Hepatic stellate cell (primary cell): ENCODE measurements at regions not wholly inside any gene's neighbourhood (a gene's known extent, or its start where the extent isn't known, plus 50 kb on each side); places are given as distances from the start of the nearest gene placed in this dataset.

Source experiments
- DNase-seq: peaks from one replicate; pipeline ENCODE4 v3.0.0; 2011; ENCODE audit warnings: low spot score

DNA sequence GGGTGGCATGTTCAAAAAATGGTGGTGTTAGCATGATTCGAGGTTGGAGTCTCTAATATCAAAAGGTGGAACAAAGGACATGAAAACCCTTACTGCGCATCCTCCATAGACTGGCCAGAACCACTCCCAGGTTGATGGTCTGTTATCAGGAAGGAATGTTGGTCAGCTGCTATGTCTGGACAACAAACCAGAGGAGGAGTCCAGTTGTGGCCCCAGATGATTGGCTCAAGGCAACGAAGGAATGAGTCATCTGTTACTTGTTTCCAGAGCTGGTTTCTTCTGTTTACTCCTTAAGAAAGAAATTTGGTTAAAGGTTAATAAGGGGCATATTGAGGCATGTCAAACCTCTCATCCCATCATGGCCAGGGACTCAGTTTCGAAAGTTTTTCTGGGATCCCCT lies 56.8 kb upstream of the GRIA4 start:
- DNase-seq = no peak

DNA sequence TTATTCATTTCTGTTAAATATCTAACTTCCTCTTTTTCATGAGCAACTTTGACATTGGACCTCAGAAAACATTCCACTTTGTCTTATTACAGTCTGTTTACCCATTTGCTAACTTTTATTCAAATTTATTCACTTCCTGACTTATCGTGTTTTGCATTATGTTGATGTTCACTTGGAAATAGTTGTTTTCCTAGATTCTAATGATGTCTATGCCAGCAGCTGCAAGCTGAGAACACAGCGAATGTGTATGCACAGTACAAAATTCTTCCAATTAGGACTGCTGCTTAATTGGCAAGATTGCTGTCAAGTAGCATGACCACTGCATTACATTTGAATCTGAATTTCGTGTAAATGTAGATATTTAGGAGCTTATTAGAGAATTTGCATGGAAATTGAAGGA lies 61.5 kb upstream of the GRIA4 start:
- DNase-seq = no peak

DNA sequence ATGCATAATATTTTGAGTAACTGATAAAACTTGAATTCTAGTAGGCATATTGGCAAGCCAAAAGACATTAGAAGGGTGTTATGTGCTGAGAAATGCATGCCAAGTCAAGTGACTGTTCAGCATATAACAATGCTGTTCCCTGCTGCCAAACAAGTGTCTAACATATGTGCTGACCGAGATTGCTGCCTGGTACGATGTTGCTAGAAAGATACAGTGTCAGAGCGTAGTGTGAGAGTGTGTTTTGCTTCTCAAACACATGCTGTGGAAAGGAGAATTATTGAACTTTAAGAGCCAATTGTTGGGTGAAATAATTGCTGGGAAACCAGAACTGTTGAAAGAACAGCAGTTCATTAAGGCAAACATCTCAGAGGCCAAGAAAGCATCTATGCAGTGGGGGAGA lies 71.3 kb upstream of the GRIA4 start:
- DNase-seq = no peak

DNA sequence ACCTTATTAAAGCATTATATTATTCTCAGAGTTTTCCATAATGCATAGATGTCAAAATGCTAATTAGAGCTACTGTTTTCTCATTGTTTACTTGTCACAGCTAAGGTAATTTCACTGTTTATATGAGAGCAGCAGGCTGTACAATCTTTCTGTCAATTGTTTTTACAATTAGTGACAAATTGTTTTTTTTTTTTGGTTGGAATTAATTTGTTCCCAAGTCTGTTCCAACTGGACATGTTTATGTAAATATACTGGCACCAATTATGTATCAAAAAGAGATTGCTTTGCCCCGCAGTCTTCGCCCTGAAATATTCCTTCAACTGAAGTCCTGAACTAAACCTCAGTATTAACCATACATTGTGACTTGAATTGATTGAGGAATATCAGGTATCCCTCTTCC lies 72.3 kb upstream of the GRIA4 start:
- no peak for DNase-seq

DNA sequence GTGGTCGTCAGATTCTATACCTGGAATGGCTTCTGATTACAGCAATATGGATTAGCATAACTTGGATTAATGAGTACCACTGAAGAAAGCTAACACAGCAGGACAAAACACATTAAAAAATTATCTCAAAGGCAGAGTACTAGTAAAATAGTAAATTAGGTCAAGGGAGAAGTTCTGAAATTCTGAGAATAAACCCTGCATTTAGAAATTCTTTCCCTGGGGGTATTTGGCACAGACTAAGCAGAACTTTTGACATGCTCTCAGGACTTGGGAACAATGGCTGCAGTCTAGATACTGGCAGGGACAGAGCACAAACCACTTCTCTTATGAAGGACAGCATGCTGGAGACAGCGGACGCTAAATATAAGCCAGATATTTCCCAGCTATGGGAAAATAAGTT lies 85.6 kb upstream of the GRIA4 start:
- no peak for DNase-seq

DNA sequence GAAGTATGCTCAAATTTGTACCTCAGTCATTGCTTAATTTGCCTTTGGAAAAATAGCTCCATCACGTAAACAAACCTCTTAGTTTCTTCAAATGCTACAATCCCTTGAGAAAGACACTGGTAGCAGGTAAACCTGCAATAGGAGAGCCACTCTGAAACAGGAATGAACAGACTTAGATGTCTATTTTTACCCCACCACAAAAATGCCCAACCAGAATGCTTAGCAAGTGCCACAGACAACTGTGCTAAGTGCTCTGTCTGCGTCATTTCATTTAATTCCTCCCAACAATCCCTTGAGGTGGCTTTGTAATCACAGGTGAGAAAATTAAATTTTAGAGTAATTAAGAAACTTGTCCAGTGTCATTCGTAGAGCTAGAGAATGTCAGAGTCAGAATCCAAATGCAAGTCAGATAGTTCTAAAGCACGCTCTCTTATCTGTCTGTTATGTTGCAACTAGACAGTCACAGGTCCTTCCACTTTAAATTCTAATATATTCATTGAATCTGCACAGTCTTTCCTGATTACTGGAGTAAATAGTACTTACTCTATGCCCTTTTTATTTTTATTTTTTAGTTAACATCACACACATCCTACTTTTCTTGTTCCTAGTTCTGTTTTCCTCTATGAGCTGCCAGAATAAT lies 89.0 kb upstream of the GRIA4 start:
- DNase-seq = no peak

DNA sequence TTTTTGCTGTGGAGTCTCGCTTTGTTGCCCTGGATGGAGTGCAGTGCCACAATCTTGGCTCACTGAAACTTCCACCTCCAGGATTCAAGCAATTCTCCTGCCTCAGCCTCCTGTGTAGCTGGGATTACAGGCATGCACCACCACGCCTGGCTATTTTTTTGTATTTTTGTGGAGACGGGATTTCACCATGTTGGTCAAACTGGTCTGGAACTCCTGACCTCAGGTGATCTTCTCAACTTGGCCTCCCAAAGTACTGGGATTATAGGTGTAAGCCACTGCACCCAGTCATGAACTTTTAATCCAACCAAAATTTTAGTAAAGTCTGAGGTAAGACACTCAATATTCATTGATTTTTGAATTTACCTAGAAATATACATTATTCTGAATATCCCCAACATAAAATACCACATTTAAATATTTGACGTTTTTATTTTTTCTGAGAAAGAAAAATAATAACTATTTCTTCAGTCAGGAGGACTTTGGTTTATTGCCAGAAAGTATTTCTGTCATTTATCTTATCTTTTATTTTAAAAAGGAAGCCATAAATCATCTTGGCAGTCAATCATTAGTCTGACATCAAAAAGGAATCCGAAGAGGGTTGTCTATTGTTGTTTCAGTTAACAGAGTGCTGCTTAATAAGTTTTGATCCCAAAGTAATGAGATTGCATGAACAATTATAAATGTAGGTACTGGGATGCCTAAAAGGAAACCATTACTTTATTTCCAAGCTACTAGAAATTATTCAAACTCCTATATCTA lies 102.2 kb upstream of the GRIA4 start:
- no peak for DNase-seq

DNA sequence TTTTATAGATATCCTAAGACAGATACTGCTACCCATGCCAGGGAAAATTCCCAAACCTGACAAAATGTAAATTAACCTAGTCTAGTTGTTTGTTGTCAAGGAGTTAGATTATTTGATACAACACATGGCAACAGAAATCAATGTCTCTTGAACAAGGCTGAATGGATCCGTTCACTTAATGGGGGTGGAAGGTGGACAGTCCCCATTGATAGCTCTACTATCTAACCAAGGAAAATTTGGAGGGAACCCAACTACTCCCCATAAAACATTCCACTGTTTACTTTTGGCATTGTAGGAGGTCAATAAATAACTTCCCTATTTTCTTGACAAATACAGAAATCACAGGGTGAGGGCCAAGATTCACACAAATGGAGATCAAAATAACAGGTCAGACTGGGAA lies 117.9 kb upstream of the GRIA4 start:
- DNase-seq = no peak

DNA sequence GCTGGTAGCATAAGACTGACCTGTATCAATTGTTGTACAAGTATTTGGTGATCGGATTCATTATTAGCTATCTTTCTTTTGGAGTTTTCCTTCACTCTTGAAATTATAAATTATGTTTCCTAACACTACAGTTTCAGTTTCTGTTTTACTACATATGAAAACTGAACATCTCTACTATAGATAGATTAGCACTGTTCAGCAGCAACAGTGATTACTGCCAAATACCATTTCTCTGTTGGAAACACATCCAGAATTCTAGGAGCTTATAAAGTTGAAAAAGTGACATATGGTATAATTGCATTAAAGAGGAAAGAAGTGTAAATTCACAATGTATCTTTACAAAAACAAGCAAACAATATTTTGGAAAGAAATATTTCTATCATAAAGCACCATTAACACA lies 118.5 kb upstream of the GRIA4 start:
- DNase-seq = no peak

DNA sequence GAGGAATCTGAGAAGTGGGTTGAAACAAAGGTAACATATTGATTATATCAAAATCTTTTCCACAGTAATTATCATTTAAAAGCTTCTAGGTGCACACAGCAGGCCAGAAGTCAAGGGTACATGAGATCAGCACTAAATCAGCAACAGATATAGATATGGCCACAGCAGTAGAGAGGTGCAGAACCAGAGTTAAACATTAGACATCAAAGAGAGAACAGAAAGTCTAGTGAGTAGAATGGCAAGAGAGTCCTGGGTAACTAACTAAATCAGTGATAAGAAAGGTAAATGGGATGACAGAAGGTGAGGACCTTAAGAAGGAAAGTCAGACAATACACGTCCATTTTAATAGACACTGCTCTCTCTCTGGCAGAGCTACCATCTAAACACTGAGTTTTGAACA lies 119.5 kb upstream of the GRIA4 start:
- DNase-seq = no peak

DNA sequence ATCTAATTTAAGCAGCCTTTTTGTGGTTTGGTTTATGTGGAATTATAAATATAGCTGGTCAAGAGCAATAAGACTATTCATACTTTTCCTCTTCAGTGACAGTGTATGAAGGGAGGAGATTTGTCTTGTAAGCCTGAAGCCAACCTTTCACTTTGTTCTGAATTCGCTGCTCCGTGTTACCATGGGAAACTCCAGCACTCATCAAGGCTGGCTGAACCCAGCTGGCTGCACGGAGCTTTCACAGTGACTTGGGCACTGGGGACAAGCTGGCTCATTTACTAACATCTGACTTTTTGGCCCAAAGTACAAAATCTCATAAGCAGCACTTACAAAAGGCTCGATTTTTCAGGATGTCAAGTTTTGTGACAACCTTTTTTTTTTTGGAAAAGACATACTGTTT lies 120.4 kb upstream of the GRIA4 start:
- DNase-seq = no peak

DNA sequence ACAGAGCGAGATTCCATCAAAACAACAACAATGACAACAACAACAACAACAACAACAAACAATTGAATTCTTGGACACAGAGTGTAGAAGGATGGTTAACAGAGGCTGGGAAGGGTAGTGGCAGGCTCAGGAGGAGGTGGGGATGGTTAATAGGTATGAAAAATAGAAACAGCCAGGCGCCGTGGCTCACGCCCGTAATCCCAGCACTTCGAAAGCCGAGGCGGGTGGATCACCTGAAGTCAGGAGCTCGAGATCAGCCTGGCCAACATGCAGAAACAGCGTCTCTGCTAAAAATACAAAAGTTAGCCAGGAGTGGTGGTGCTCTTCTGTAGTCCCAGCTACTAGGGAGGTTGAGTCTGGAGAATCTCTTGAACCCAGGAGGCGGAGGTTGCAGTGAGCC lies 122.9 kb upstream of the GRIA4 start:
- no peak for DNase-seq

DNA sequence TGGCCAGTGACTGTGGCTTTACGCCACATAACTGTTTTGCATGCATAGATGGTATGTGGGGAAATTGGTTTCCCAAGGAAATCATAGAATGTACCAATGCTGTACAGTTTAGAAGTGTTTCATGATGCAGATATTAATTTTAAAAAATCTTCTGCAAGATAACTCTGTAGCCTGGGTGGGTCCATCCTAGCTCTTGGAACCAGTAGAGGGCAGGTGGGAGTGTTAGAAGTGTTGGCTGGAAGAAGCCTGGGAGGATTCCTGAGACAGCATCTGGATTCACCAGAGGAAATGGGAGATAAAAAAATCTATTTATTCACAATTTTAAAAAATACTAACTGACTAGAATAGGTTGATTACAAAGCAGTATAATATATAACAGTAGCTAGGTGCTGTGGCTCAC lies 139.9 kb upstream of the GRIA4 start:
- DNase-seq = no peak

DNA sequence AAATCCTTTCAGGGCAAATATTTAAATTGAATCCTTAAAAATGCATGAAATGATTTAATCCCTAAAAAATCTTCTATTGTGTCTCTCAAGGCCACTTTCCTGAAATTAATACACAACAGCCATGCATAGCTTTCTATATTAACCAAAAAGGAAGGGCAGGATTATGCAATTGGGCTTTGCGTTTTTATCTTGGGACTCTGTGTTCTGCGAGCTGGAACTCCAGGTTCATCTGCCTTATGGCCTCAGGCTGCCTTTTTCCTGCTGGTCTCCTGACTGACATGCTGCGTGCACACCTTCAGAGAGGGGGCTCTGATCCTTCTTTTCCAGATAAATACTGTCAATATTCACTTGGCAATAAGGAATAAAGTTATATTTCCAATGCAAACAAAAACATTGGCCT lies 141.7 kb upstream of the GRIA4 start:
- DNase-seq = no peak

DNA sequence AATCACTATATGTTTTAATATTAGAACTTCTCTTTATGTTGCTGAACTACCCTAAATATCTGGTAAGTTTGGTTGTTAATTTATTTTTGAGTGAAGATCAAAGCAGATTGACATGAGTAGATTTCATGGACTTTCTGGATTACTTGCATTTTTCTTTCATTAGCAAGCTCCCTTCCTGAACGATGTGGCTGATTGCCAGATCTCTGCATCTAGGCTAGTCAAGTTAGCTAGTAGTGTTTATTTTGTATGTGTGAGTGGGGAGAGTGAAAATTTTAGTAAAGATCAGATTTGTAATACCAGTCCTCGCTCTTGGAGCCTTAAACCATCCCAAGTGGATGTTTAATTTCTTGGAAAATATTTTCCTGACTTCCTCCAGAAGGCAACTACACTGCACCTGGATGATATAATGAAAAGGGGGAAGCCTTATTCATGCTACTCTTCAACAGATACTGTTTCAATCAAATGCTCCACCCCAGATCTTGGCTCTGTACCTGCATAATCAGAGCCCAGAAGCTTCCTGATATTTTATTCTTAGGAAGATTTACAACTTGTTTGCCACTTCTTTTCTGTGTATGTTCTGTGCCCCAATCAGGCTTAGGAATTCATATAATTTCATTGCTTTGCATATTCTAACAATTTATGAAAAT lies 143.2 kb upstream of the GRIA4 start:
- peak; percentile 6 for DNase-seq

DNA sequence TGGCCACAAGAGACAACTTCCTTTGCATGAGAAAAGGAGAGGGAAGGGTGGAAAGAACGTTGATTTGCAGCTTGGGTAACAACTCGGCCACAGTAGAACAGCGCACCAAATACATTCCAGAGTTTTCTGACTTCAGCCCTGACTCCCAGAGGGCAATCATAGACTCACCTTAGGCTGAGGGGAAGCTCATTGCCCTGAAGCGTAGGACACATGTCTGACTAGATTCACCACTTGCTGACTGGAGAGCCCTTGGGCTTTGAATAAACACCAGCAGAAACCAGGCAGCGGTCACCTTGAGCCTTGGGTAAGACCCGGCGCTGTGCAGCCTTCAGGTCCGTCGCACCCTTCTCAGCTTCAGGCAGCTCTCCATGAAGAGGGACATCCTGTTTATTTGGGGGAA lies 151.8 kb upstream of the GRIA4 start:
- no peak for DNase-seq

DNA sequence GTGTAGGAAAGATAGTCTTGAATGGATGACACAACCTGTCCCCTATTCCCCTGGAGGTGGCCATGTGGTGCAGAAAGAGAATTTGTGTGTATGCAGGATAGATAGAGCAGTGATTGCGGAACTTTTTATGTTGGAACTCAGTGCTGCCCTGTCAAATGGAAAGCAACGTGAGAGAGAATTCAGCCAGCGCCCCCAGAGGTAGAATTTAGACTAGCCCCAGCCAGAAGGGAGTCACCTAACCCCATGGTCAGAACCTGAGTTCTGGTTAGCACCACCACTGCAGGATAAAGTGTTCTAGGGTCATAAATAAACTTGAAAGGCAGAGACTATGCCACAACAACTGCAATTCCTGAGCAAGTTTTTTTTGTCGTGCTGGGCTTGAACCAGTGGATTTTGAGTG lies 152.9 kb upstream of the GRIA4 start:
- DNase-seq = no peak

DNA sequence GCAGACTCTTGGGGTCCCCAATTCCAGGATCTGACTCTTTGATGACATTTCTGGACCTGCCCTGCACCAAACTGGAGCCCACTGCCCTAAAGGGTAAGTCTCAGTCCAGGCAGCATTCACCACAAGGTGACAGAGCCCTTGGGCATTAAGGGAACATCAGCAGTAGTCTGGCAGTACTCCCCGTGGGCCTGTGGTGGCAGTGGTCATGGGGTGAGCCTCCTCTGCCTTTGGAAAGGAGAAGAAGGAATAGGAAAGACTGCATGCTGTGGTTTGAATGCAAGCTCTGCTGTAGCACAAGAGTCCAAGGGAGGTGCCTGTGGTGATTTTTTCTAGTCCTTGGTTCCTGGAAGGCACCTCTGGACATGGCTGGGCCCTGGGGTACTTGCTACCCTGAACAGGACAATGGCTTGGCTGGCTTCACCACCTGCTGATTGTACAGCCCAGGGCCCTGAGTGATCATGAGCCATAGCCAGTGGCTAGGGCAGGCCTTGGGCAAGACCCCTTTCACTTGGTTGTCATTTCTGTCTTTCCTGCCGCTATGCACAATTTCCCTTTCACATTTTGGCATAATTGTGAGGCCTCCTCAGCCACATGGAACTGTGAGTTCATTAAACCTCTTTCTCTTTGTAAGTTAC lies 160.7 kb upstream of the GRIA4 start:
- DNase-seq = no peak

DNA sequence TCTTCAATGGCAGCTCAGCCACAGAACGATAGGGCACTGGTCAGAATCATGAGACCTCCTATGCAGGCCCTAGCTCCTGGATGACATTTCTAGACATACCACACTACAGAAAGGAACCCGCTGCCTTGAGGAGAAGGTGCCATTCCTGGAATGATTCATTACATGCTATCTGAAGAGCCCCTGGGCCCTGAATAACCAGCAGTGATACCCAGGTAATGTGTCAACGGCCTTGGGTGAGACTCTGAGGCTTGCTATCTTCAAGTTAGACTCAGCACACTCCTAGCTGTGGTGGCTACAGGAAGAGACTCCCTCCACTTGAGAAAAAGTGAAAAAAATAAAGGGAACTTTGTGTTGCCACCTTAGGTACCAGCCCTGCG lies 161.2 kb upstream of the GRIA4 start:
- no peak for DNase-seq

DNA sequence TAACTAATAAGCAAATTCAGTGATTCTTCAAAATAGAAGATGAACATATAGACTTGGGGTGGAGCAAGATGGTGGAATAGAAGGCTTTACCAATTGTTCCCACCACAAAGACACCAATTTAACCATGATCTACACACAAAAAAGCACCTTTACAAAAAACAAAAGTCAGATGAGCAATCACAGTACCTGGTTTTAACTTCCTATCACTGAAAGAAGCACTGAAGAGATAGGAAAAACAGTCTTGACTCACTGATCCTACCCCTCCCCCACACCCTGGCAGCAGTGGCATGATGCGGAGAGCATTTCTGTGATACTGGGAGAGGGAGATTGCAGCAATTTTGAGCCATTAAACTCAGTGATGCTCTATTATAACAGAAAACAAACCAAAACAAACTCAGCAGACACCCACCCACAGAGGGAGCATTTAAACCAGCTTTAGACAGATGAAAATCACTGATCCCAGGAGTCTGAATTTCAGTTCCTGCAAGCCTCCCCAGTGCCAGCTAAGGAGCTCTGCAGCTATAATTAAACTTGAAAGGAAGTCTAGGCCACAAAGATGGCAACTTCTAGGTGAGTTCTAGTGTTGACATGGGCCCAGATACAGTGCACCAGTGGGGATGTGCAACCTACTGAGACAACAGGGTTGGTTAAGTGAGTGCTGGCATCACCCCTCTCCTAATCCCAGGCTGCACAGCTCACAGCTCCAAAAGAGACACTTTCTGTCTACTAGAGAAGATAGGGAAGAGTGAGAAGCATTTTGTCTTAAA lies 161.8 kb upstream of the GRIA4 start:
- DNase-seq = no peak

DNA sequence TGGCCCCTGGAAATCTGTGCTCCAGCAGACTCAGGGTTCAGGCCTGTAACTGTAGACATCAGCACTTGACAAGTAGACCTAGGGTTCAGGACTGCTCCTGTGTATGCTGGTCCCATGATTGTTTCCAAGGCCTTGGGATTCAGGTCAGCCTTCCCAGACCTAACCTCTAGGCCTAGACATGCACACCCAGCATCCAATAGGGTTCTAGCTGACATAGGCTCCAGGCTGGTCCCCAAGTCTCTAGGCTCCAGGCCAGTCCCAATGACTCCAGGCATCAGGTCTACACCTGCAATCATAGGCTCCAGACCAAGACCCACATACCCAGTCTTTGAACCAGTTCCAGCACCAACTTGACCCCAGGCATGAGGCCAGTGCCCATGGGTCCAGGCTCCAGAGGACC lies 166.2 kb upstream of the GRIA4 start:
- DNase-seq = no peak

DNA sequence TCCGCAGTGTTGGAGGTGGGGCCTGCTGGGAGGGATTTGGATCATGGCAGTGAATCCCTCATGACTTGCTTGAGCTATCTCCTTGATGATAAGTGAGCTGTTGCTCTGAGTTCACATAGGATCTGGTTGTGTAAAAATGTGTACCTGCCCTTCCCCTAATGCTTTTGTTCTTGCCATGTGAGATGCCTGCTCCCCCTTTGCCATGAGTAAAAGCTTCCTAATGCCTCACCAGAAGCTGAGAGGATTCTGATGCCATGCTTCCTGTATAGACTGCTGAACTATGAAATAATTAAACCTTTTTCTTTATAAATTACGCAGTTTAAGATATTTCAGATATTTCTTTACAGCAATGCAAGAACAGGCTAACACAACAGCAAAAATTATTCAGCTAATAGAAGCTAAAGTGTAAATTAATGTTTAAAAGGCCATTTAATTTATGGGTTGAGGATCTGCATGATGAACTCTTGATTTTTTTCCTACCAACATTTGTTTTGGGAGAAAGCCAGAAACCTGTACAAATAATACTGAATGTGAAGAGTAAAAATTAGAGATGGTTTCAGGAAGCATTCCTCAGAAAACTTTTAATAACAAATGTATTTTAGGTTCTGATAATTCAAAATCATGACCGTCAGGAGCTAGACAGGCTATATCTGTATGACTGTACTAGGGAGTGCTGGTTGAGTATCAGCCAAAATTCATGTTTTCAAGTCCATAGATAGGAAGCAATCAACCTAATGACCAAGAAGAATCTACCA lies 177.5 kb upstream of the GRIA4 start:
- no peak for DNase-seq
